Activated T-cell treated with anti-CD3 and anti-CD28 coated beads, Interleukin-2, amount 50 U/mL, for 1 hour (primary cell): ENCODE measurements at regions not wholly inside any gene's neighbourhood (a gene's known extent, or its start where the extent isn't known, plus 50 kb on each side); places are given as distances from the start of the nearest gene placed in this dataset.

Experiments used
- DNase-seq: peaks from one replicate; pipeline ENCODE4 v3.0.0-alpha.2; 2020

GRCh38 chr10:28250782-28251181, 52.1 kb downstream of the MPP7 start:
- no peak for DNase-seq

DNA sequence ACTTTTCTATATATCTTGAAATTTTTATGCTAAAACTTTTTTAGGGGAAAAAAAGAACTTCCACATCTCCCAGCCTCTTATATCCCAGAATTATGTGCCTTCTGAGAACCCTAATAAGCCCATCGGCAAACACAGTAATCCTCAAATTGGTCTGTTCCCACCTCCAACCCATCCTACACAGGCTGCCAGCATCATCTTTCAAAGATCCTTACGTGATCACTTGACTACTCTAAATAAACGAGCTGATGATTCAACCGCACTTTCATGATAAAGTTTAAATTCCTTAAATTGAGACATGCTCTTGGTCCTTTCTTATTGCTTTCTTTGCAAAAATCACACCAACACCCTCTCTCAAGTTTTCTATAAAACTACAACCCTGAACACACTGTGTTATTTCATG, 52.5 kb downstream of the MPP7 start:
- no peak for DNase-seq

DNA sequence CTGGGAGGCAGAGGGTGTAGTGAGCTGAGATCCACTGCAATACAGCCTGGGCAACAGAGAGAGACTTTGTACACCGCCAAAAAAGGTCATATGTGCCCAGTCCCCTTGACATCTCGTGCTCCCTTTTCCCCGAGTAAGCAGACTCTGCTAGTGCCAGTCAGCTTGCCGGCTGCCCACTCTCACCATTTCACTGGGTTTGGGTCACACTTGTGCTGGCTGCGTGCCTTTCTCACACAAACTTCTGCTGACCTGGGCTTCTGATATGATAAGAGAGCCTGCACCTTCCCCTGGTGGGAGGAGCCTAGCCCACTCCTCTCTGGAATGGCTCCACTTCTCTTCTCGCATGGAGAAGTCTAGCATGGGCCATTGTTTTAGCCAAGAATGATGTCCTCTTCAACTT, 53.4 kb downstream of the MPP7 start:
- DNase-seq = no peak

DNA sequence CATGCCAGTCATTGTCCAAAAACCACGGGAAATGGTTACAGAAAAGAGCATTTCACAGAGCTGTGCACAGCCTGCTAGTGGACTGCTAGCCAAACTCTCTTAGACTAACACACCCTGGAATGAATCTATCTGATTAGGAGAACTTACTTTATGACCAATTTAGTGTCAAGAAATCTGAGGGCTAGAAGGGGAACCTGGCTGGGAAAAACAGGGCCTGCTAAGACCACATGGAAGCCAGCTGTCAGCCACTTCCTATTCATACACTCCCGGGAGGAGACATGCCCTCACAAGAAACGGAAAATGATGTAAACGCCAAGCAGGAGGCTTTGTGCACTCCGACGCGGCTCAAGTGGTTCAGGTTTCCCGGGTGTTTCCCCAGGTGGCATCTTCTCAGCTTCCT, 54.8 kb downstream of the MPP7 start:
- no peak for DNase-seq

GRCh38 chr10:28246023-28246422, 56.8 kb downstream of the MPP7 start:
- DNase-seq = no peak

DNA sequence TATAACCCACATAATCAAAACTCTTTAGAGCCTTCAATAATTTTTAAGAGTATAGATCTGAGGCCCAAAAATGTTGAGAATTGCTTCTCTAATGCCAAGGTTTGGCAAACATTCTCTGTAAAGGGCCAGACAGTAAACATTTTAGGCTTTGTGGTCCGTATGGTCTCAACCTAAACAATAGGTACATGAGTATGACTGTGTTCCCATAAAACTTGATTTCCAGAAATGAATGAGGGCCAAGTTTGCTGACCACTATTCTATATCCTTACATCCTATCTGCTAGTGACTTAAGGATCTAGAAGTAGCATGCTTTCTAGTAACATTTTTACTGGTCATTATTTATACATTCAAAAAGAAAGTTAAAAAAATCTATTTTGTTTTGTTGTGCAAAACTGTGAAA, 58.9 kb downstream of the MPP7 start:
- no peak for DNase-seq

- DNase-seq = no peak
These were observed 60.2 kb downstream of the MPP7 start for GRCh38 chr10:28242555-28243204.

- DNase-seq = no peak
These were observed 61.0 kb downstream of the MPP7 start for GRCh38 chr10:28241741-28242399.

GRCh38 chr10:28240400-28240799, 62.5 kb downstream of the MPP7 start:
- no peak for DNase-seq

GRCh38 chr10:28236591-28236990, 66.3 kb downstream of the MPP7 start:
- no peak for DNase-seq

GRCh38 chr10:28220811-28221210, 82.1 kb downstream of the MPP7 start:
- DNase-seq = no peak

DNA sequence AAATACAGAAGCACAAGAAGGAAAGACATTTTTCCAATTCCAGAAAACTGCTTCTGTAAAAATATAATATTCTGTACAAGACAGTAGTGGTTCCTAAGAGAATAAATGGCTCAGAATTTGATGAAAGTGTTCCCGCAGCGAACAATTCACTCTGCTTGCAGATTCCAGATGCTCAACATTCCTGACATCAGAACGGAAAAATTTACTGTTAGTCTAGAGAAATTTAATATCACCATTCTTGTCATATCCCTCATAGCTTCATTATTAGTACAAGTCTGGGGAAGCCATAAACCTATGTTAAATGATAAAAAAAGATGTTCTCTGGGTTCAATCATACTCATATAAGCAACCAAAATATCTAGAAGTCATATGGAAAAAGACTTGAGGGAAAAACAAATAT, 83.6 kb downstream of the MPP7 start:
- no peak for DNase-seq

DNA sequence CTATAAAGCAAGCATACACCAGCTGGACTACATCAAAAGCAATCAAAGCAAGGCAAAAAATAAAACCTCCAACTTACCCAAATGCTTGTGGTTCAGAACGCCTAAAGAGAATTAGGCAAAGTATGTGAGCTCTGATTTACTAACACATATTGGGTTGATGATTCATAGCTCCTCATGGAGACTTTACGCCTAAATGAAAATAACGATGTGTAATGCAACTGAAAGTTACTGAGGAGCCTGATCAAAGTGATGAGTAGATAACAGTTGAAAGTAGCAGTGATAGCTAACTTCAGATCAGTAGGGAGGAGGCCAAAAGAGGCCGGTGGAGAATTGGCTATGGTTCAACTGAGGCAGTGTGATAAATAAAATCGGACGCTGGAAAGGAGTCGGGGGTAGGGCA, 85.0 kb downstream of the MPP7 start:
- DNase-seq = no peak

- DNase-seq = no peak
These were observed 86.9 kb downstream of the MPP7 start for GRCh38 chr10:28215930-28216329.

- DNase-seq = no peak
These were observed 88.6 kb downstream of the MPP7 start for GRCh38 chr10:28214219-28214618.

DNA sequence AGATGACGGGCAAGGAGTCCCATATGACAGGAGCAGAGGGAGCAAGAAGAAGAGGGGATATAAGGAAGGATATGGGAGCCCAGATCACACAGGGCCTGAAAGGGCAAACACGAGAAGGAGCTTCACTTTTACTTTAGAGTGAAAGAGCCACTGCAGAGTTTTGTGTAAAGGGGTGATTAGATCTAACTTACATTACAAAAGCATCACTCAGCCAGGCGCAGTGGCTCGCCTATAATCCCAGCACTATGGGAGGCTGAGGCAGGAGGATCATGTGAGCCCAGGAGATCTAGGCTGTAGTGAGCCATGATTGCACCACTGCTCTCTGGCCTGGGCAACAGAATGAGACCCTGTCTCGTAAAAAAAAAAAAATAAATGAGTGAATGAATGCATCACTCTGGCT, 91.1 kb downstream of the MPP7 start:
- DNase-seq = no peak

GRCh38 chr10:28207799-28208198, 95.1 kb downstream of the MPP7 start:
- DNase-seq = no peak

DNA sequence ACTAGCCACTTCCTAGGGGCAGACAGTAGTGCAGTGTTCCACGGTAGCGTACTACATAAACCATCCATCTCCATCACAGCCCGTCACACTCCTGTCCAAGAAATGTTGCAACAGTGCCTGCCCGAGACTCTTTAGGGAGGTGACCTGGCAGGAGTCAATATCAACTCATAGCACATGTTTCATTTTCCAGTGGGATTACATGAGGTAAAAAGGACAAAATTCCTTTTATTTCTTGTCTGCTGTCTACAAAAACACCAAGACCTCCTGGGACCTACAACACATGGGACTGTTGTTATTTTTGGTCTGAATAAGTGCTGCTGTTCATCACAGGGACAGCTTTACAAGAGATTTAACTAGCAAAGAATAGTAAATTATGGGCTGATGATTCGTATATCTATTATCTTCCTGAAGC, 99.9 kb downstream of the MPP7 start:
- DNase-seq = no peak

GRCh38 chr10:28201410-28202400, 101.2 kb downstream of the MPP7 start:
- DNase-seq = no peak

- DNase-seq = no peak
These were observed 102.1 kb downstream of the MPP7 start for GRCh38 chr10:28200775-28201174.

- no peak for DNase-seq
These were observed 102.9 kb downstream of the MPP7 start for GRCh38 chr10:28199941-28200340.

- DNase-seq = no peak
These were observed 112.7 kb downstream of the MPP7 start for GRCh38 chr10:28190196-28190595.

- DNase-seq = no peak
These were observed 114.3 kb downstream of the MPP7 start for GRCh38 chr10:28188526-28188925.
